ENCODE measurements at regions not wholly inside any gene's neighbourhood (a gene's known extent, or its start where the extent isn't known, plus 50 kb on each side); places are given as distances from the start of the nearest gene placed in this dataset.
"Not testable (repeated sequence)": the region's sequence is repeated elsewhere in the genome, so short reads cannot be mapped to it uniquely, and the experiment has no call there.

- DNase-seq (ENCODE audit: low spot score): no peak
Observed at GRCh38 chr2:8252997-8253694, 428.7 kb upstream of the ID2 start.

GRCh38 chr2:8253781-8254180, 428.1 kb upstream of the ID2 start:
- DNase-seq (ENCODE audit: low spot score): no peak

GRCh38 chr2:8254214-8254613, 427.6 kb upstream of the ID2 start:
- not testable (repeated sequence) for DNase-seq (ENCODE audit: low spot score)

DNA sequence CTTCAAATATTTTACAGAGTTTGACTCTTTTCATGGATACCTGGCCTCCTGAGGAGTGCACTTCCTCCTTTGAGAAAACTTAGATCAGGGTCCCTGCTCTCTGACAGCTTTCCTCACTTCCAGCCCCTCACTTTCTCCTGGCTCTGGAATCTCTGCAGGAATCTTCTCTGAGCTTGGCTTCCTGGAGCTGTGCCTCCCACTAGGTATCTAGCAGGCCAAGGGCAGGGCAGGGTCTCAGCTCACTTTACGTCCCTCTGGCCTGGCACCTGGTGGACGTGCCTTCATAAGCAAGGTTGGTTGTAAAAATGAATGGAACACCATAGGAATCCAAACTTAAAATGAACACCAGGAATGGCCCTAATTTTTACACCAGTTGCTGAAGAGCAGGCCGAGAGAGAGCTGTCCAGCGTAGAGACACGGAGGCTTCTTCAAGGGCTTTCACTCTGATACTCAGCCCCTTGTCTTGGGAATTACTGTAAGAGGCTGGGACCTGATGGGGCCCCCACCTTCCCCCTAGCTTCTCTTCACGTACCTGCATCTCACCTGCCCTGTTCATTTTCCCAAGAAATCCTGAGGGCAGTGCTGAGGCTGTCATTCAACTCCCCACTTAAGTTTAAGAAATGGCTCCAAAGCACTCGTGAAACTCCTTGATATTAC, 426.9 kb upstream of the ID2 start:
- no peak for DNase-seq (ENCODE audit: low spot score)

DNA sequence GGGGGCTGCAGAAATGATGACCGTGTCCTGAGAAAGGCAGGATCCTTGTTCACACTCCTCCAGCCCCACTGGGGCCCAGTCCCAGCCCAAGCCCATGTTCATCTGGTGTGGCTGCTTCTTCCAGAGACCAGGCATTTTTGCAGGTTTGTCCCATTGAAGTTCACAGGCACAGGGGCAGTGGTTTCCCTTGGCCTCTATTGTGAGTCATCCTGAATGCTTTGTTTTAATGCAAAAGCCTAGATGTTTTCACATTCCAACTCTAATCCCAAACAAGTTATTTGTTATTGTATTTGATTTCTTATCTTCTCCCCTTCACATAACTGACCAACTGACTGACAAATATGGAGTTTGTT, 426.4 kb upstream of the ID2 start:
- no peak for DNase-seq (ENCODE audit: low spot score)

- DNase-seq (ENCODE audit: low spot score): no peak
Observed at GRCh38 chr2:8256905-8257304, 425.0 kb upstream of the ID2 start.

GRCh38 chr2:8257502-8257901, 424.4 kb upstream of the ID2 start:
- DNase-seq (ENCODE audit: low spot score): no peak

GRCh38 chr2:8258406-8258805, 423.4 kb upstream of the ID2 start:
- DNase-seq (ENCODE audit: low spot score): no peak

DNA sequence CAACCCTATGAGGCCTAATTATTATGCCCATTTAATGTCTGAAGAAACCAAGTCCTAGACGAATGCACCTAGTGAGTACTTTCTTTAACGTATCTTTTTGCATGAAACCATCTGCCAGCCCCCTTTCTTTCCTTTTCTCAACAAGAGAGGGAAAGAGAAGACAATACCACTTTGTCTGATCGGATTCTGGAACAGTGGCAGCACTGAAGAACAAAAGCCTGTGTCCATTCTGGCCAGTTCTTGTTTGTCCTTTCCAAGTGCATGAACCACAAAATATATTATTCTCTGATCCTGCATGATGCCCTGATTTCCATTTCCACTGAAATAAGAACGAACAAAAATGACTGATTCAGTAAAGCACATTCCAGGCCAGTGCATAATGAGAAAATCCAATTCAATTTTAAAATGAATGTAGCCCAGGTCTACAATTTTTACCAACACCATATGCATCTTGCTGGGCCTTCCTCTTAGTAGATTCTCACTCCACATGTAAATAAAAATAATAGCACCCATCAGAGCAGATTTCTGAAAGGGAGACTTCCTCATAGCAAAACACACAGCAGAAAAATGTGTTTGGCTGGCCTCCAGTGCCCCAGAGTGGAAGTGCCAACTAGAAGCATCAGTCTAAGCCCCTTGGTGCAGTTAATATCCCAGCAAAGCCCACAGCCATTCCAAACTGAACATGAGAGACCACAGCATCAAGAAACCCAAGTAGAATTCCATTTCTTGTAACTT, 422.6 kb upstream of the ID2 start:
- DNase-seq (ENCODE audit: low spot score): no peak

- no peak for DNase-seq (ENCODE audit: low spot score)
Observed at GRCh38 chr2:8259841-8260178, 422.0 kb upstream of the ID2 start.

DNA sequence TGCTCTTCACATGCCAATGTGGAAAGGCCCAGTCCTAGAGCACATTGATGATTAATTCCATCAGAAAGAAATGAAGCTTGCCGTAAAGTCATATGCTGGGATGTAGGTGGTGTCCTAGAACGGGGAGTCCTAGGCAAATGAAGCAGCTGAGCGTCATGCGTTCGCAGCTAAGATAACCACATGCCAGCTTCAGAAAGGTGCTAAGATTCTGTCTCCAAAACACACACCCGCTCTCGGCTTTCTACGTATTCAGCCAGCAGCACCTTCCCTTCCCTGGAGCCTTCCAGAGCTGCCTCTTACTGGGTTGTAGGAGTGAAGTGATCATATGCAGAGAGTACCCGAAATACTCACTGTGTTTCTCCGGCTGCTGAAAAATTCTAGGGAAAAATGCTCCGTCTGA, 421.6 kb upstream of the ID2 start:
- no peak for DNase-seq (ENCODE audit: low spot score)

DNA sequence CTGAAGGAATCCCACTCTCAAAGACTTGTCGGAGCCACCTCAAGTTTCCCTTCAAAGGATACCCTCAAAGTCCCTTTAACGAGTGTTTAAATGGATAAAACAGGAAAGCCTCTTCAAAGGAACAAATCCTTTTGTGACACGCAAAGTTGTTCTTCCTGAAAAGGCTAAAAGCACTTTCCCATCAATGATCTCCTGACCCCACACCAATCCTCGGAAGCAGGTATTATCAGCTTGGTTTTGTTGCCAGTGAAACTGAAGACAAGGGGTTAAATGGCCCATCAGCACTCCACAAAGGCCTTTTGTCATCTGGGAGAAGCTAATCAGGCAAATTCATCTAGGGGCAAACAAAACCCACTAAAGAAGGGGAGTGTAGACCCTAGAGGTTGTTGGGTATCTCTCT, 418.0 kb upstream of the ID2 start:
- DNase-seq (ENCODE audit: low spot score): no peak

- DNase-seq (ENCODE audit: low spot score): no peak
Observed at GRCh38 chr2:8264981-8265380, 416.9 kb upstream of the ID2 start.

- DNase-seq (ENCODE audit: low spot score): no peak
Observed at GRCh38 chr2:8265476-8266226, 416.2 kb upstream of the ID2 start.

GRCh38 chr2:8266563-8266962, 415.3 kb upstream of the ID2 start:
- DNase-seq (ENCODE audit: low spot score): no peak

- DNase-seq (ENCODE audit: low spot score): no peak
Observed at GRCh38 chr2:8267048-8267447, 414.8 kb upstream of the ID2 start.

DNA sequence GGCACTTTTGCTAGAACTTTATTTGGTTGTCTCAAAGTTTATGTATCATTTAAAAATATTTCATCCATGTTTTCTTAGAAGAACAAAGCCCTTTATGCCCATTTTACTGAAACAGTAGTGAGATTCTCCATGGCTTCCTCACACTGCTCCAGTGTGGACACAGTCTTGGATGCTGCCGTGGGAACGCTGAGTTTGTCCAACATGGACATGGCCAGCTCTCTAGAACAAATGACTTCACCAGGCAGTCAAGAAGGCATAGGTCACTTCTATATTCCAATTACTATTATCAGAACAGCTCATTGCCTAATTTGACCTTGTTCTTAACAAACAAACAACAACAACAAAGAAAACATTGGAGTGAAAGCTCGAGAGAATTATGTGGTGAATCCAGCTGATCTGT, 414.1 kb upstream of the ID2 start:
- DNase-seq (ENCODE audit: low spot score): no peak

- DNase-seq (ENCODE audit: low spot score): no peak
Observed at GRCh38 chr2:8268172-8268783, 413.6 kb upstream of the ID2 start.

DNA sequence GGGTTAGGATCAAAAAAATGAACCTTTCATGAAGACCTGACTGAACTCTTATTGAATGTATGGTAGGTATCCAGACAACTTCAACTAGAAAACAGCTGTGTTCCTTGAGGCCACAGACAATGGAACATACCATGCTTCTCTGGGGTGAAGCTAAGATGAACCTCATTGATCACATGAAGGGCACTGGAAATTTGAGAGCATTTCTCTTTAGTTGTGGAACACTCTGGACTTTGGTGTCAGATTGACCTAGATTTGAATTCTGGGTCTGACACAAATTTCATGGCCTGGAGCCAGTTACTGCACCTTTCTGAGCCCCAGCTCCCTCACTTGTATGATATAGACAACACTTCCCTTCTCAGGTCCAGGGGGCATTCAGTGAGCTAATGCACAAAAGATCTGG, 411.2 kb upstream of the ID2 start:
- no peak for DNase-seq (ENCODE audit: low spot score)

DNA sequence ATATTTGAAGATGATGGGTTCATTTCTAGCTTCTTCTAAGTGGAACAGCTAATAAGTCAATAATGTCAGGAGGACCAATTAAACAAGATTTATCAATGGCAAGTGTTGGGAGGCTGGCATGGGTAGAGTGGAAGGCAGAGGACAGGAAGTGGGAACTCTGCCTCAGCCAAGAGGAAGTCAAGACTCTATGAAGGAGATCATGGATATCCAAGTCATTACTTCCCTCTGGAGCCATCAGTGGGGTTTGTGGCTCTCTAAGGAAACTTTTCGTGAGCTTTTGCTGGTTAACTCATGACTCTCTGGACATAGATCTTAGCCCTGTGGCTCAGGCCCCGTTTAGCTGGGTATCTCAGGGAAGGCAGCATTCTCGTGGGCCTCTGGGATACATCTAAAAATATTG, 410.4 kb upstream of the ID2 start:
- DNase-seq (ENCODE audit: low spot score): no peak

GRCh38 chr2:8276026-8276425, 405.8 kb upstream of the ID2 start:
- no peak for DNase-seq (ENCODE audit: low spot score)

DNA sequence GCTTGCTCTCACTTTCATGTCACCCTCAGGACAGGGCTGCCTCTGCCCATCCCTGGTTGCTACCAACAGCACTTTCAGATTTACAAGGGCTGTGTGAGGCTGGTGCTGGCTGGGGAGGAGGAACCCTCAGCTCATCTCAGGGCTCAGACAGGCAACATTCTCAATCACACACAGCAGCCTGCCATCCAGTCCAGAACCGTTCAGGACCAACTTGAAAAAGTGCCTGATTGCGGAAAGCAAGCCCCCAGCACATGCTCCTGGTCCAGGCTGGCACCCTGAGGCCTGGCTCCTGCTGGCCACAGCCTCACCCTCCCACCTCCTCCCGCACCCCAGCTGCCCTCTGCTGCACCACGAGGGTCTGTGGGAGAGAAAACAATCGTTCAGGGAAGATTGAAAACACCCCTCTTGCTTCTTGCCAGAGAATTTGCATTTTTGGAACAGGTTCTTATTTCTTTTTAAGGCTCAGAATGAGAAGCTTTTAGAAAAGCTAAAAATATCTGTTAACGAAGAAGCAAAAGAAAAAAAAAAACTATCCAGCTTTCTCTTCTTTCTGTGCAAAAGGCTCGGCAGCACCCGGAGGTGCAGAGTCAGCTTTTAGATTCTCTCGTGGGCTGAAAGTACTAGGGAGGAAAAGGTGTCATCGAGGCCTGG, 403.8 kb upstream of the ID2 start:
- DNase-seq (ENCODE audit: low spot score): no peak

All from D341Med (cell line).